NT2/D1 (cell line): ENCODE measurements at regions not wholly inside any gene's neighbourhood (a gene's known extent, or its start where the extent isn't known, plus 50 kb on each side); places are given as distances from the start of the nearest gene placed in this dataset.

Experiments used
- SUZ12 ChIP-seq: IDR thresholded peaks from 2 replicates; pipeline ENCODE4 v1.6.1; 2011; ENCODE audit not compliant: insufficient read length, insufficient read depth; ENCODE audit errors: extremely low read depth
- ZNF274 ChIP-seq: IDR thresholded peaks from 2 replicates; pipeline ENCODE4 v1.6.1; 2011; ENCODE audit warnings: mild to moderate bottlenecking, low read depth, low read length

GRCh38 chr5:162550236-162550635 is 482.7 kb downstream of the GABRG2 start:
- no peak for TF ChIP-seq ZNF274
- TF ChIP-seq SUZ12: no peak
